ENCODE measurements at regions not wholly inside any gene's neighbourhood (a gene's known extent, or its start where the extent isn't known, plus 50 kb on each side); places are given as distances from the start of the nearest gene placed in this dataset.

GRCh38 chr2:114254875-114255274 is 187.6 kb upstream of the DPP10 start:
- TF ChIP-seq MAFK (conservative IDR thresholded peaks at IDR 0.05 in 1 of 2, IDR thresholded peaks at IDR 0.05 in 1 of 2; ENCODE audit: low read length in 2 of 2) (peak; percentile 59 to 78), ZNF264 (CRISPR knock-in tag; IDR thresholded peaks at IDR 0.05) (no peak), MAFF (IDR thresholded peaks at IDR 0.05; ENCODE audit: low read depth, low read length) (peak; percentile 64)
- no peak overlapping the region for H3K9ac ChIP-seq (ENCODE audit: insufficient read depth, low read depth, low read length)
- intact Hi-C loops (cut with micrococcal nuclease; ENCODE audit: unreplicated experiment) (no loop called here), in situ Hi-C loops (cut with HindIII; ENCODE audit: extremely low pct_ligation_motif_present, low pct_unique_long_range_greater_than_20kb) (no loop called here)
- no peaks in the 10 kb centered on the region for H4K20me1 ChIP-seq (ENCODE audit: insufficient read depth, low read length)
- H2AFZ ChIP-seq (ENCODE audit: low read length) = no peak overlapping the region
- POLR2A ChIA-PET = no interaction called here
- no peak overlapping the region for H3K27ac ChIP-seq (ENCODE audit: extremely low read length, insufficient read depth, low read length)
- ATAC-seq (no peak), DNase-seq (ENCODE audit: low spot score) (no peak), FAIRE-seq (no peak)
- BruUV-seq (replicated peaks) = no TSS peak
- H3K9me3 ChIP-seq (ENCODE audit: low read length) = no peaks in the 10 kb centered on the region
- CTCF ChIA-PET (ENCODE audit: low intra/inter-chr PET ratio, low total read pairs) = no interaction called here
- H3K27me3 ChIP-seq (ENCODE audit: control insufficient read depth in 1 of 2, insufficient read depth in 2 of 2, low read length in 2 of 2) = no peaks in the 10 kb centered on the region
- no peaks in the 10 kb centered on the region for H3K4me1 ChIP-seq (ENCODE audit: insufficient read depth, low read length)
- H3K4me2 ChIP-seq (ENCODE audit: low read depth, low read length) = no peak overlapping the region
- no peaks in the 10 kb centered on the region for H3K79me2 ChIP-seq (ENCODE audit: insufficient read depth, low read length)
- 19% methylated on average over 2 of the region's 2 CpGs for WGBS (ENCODE audit: low lambda C conversion rate)
- H3K36me3 ChIP-seq (replicated peaks in 1 of 2; ENCODE audit: control insufficient read depth in 1 of 2, insufficient read depth in 2 of 2, low read length in 2 of 2) = no peaks in the 10 kb centered on the region
- no peak overlapping the region for H3K4me3 ChIP-seq (replicated peaks in 1 of 3; ENCODE audit: insufficient read depth in 1 of 3, low read depth in 2 of 3, low read length in 3 of 3)

- no peak for FAIRE-seq
- H3K9ac ChIP-seq (ENCODE audit: insufficient read depth, low read depth, low read length) = no peak overlapping the region
- no peak overlapping the region for H3K27ac ChIP-seq (ENCODE audit: extremely low read length, insufficient read depth, low read length)
- no peak overlapping the region for H3K4me2 ChIP-seq (ENCODE audit: low read depth, low read length)
- no peaks in the 10 kb centered on the region for H3K4me1 ChIP-seq (ENCODE audit: insufficient read depth, low read length)
- ATAC-seq = no peak
- in situ Hi-C loops (cut with HindIII; ENCODE audit: extremely low pct_ligation_motif_present, low pct_unique_long_range_greater_than_20kb) = no loop called here
- H4K20me1 ChIP-seq (ENCODE audit: insufficient read depth, low read length) = no peaks in the 10 kb centered on the region
- H3K36me3 ChIP-seq (replicated peaks in 1 of 2; ENCODE audit: control insufficient read depth in 1 of 2, insufficient read depth in 2 of 2, low read length in 2 of 2) = no peaks in the 10 kb centered on the region
- CTCF ChIA-PET (ENCODE audit: low intra/inter-chr PET ratio, low total read pairs) = no interaction called here
- H3K4me3 ChIP-seq (replicated peaks in 1 of 3; ENCODE audit: insufficient read depth in 1 of 3, low read depth in 2 of 3, low read length in 3 of 3) = no peak overlapping the region
- H3K9me3 ChIP-seq (ENCODE audit: low read length) = no peaks in the 10 kb centered on the region
- H3K79me2 ChIP-seq (ENCODE audit: insufficient read depth, low read length) = no peaks in the 10 kb centered on the region
- WGBS (ENCODE audit: low lambda C conversion rate) = 8% methylated on average over 3 of the region's 3 CpGs
- H2AFZ ChIP-seq (ENCODE audit: low read length) = no peak overlapping the region
- POLR2A ChIA-PET = no interaction called here
- no peak for DNase-seq (ENCODE audit: low spot score)
- no TSS peak for BruUV-seq (replicated peaks)
- no peak for TF ChIP-seq RORA (CRISPR knock-in tag; IDR thresholded peaks at IDR 0.05)
- no peak for TF ChIP-seq ZNF207 (IDR thresholded peaks at IDR 0.05; ENCODE audit: borderline replicate concordance)
- TF ChIP-seq HMG20A (CRISPR knock-in tag; IDR thresholded peaks at IDR 0.05; ENCODE audit: borderline replicate concordance) = no peak
- no peak for TF ChIP-seq STAT5B (CRISPR knock-in tag; IDR thresholded peaks at IDR 0.05)
- no peak for TF ChIP-seq ONECUT2 (CRISPR knock-in tag; IDR thresholded peaks at IDR 0.05)
- no peak for TF ChIP-seq ZBTB7A (CRISPR knock-in tag; IDR thresholded peaks at IDR 0.05)
- no peak for TF ChIP-seq SRSF1 (optimal IDR thresholded peaks at IDR 0.05; ENCODE audit: low read depth, low read length)
- TF ChIP-seq, protein P1, sequence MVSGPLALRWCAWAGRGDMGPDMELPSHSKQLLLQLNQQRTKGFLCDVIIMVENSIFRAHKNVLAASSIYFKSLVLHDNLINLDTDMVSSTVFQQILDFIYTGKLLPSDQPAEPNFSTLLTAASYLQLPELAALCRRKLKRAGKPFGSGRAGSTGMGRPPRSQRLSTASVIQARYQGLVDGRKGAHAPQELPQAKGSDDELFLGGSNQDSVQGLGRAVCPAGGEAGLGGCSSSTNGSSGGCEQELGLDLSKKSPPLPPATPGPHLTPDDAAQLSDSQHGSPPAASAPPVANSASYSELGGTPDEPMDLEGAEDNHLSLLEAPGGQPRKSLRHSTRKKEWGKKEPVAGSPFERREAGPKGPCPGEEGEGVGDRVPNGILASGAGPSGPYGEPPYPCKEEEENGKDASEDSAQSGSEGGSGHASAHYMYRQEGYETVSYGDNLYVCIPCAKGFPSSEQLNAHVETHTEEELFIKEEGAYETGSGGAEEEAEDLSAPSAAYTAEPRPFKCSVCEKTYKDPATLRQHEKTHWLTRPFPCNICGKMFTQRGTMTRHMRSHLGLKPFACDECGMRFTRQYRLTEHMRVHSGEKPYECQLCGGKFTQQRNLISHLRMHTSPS (CRISPR knock-in tag; IDR thresholded peaks at IDR 0.05; ENCODE audit: low read depth) = no peak
- no peak for TF ChIP-seq HNRNPUL1 (IDR thresholded peaks at IDR 0.05; ENCODE audit: low read depth, low read length)
- no peak for TF ChIP-seq RFX3 (CRISPR knock-in tag; IDR thresholded peaks at IDR 0.05)
- TF ChIP-seq ZNF891 (CRISPR knock-in tag; IDR thresholded peaks at IDR 0.05) = no peak
- H3K27me3 ChIP-seq (ENCODE audit: control insufficient read depth in 1 of 2, insufficient read depth in 2 of 2, low read length in 2 of 2) = peaks cover 0 to 4% of the 10 kb centered on the region in 2 experiments; a peak in 1 of 5 replicates
- intact Hi-C loops (cut with micrococcal nuclease; ENCODE audit: unreplicated experiment) = no loop called here
Observed at GRCh38 chr2:114259389-114259788, 183.1 kb upstream of the DPP10 start.
